Midbrain (tissue), 1 donor: ENCODE measurements at regions not wholly inside any gene's neighbourhood (a gene's known extent, or its start where the extent isn't known, plus 50 kb on each side); places are given as distances from the start of the nearest gene placed in this dataset.

Experiments used
- DNase-seq: peaks from one replicate; lab custom pipeline; 2025; lab: John Stamatoyannopoulos, UW

DNA sequence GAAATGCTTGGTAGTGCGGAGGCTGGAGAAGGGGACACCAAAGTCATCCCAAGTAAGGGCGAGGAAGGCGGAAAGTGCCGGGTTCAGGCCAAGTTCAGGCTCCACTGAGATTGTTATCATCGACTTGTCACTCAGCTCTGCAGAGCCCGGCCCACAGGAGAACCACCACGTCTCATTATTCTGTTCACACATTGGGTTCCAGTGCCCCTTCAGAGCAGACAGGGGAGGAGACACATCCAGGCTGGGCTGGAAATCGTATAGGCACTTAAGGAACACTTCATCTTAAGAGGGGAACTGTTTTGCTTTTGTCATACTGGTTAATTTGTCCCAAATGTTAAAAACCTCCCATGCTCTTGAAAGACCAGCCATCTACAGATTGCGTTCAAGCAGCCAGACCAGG, 118.3 kb upstream of the ADAMTS18 start:
- no peak for DNase-seq

GRCh38 chr16:77555126-77555525, 120.3 kb upstream of the ADAMTS18 start:
- DNase-seq, result no peak

- DNase-seq, result no peak
Observed at GRCh38 chr16:77555791-77556190, 121.0 kb upstream of the ADAMTS18 start.

DNA sequence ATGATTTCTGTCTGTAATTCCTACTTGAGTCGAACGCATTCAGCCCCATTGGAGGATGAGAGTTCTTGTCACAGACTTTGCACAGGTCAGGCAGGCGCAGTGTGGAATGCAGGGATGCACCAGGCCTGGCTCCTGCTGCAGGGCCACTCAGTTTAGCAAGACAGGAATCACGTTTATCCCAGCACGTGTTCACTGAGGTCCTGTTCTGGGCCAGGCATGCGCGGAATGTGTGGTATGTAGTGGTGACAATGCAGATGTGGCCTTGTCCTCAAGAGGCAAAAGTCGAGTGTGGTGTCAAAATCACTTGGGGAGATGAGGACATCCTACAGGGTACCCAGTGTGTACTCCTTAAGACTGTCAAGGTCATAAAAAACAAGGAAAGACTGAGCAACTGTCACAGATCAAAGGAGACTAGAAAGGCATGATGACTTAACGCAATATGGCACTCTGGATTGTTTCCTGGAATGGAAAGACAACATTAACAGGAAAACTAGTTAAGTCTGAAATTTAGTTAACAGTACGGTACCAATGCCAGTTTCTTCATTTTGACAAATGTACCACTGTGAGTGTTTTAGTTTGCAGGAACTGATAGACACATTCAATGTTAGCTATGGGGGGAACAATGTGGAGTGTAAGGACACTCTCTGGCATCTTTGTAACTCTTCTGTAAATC, 121.5 kb upstream of the ADAMTS18 start:
- no peak for DNase-seq

GRCh38 chr16:77557385-77557784, 122.6 kb upstream of the ADAMTS18 start:
- DNase-seq, result no peak

- no peak for DNase-seq
Observed at GRCh38 chr16:77558786-77559185, 124.0 kb upstream of the ADAMTS18 start.

DNA sequence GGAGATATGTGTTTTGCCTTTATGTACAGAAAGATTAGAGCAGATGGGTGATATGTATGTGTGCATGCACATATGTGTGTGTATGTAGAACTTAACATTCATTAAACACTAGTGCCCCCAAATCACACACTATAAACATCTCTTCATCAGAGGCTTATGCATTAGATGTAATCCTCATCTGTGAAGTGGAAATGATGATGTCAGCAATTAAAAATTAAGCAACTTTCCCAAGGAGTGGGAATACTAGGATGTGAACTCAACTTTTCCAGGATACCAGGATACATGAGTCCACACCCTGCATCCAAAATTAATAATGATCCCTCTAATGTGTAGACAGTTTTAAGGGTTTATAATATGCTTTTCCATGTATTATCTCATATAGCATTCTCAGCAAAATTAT, 127.7 kb upstream of the ADAMTS18 start:
- DNase-seq, result no peak

DNA sequence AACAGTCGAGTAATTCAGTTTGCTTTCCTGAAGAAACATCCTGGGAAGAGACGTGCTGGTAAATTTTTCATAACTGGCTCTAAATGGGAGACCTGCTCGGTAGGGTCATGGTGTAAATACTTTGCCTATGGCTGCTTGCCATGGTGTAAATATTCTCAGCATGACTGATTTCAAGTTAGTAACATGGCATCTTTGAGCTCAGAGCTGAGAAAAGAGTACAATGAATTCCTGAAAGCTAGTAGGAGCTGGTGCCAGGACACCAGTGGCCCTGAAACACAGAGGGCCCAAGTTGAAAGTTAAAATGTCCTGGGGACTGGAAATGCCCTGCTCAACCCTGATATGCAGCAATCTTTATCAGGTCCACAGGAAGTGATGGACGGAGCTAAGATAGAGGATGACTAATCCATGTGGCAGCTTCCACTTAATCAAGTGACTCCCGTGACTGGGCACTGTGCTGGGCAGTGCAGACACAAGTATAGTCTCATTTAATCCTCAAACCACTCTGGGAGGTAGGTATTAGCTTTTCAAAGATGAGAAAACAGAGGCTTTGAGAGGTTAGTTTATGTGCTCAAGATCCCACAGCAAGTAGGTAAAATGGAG, 130.1 kb upstream of the ADAMTS18 start:
- DNase-seq, result no peak

DNA sequence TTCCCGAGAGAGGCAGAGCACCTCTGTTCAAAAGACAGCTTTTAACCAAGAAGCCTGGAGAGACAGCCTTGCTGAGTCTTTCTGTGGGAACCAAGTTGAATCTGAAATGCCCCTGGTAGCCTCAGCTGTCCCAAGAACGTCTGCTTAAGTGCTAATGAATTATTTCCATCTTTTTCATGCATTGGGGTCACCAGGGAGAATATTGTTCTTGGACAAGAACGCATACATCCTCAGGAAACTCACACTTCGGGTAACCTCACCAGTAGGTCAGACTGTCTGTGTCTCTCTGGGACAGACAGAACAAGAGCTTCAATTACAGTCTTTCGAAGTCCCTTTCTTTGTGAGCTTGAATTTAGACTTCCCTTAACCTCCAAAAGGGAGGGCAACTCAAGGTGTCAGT, 134.6 kb upstream of the ADAMTS18 start:
- DNase-seq, result no peak

GRCh38 chr16:77570574-77570973, 135.7 kb upstream of the ADAMTS18 start:
- no peak for DNase-seq

GRCh38 chr16:77571115-77571862, 136.5 kb upstream of the ADAMTS18 start:
- no peak for DNase-seq

DNA sequence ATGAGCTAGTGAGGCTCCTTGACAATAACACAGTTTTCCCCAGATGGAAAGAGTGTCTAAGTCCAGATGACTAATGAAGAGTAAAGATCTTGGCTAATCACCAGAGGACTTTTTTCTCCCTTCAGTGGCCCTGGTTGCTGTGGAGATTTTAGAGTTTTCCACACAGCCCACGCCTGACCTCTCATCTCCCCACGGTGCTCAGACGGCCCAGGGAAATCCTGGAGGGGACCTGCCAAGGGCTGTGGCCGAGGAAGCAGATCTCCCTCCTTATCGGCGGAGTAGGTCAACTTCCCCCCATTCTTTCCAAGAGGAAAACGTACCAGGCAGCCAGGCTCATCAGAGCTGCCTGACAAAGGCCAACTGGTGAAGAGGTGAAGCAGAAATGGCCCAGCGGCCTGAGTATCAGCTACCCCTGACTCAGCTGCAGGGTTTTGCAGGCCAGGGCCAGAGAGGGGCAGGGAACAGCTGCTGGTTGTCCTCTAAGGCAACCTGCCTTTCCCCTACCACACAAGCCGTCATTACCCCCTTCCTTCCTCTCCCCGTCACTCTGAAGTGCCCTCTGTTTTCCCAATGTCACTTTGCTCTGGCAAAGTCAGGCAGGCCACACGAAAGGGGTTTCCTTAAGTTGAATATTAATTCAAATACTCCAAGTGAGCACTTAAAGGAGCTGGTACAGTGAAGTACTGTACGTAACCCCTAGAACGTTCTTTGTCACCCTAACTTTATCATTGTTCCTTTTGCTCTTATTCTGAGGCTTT, 140.2 kb upstream of the ADAMTS18 start:
- DNase-seq, result no peak

DNA sequence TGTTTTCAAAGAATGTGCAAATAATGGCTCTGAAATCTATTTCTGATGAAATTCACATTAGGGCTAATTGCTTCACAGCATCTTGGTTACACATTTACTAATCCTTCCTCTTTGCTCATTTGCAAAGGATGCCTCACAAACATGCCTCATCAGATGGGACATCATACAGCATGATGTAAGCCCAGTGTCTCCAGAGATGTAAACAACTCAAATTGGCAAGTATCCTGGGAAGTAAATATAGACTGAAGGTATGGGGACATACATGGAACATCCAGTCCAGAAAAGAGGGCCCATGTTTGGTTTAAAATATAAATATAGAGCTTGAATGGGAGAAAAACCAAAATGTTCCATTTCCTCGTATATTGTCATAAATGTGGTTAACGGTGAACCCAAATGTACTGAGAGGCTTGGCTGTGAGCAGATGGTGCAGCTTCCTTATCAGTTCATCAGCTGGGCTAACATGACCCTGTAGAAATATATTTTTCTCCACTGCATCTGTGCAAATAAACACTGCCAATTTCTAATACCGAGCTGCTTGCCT, 142.9 kb upstream of the NUDT7 start:
- DNase-seq, result no peak

DNA sequence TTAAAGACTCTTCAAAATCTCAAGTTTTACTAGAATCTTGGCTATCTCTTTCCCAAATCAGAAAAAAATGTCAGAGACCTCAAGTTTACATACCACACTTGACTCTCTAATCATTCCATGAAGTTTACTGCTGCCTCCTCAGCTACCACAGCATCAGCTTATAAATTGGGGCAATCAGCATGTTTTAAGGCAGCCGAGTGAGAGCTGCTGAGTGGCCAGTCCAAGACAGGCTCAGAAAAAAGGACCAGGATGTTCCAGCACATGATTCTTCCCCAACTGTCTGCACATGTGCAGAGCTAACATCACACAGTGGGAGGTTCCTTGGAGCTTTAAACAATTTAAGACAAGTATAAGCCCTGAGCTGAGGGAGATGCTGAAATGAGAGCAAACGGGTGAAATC, 140.6 kb upstream of the NUDT7 start:
- DNase-seq, result no peak

DNA sequence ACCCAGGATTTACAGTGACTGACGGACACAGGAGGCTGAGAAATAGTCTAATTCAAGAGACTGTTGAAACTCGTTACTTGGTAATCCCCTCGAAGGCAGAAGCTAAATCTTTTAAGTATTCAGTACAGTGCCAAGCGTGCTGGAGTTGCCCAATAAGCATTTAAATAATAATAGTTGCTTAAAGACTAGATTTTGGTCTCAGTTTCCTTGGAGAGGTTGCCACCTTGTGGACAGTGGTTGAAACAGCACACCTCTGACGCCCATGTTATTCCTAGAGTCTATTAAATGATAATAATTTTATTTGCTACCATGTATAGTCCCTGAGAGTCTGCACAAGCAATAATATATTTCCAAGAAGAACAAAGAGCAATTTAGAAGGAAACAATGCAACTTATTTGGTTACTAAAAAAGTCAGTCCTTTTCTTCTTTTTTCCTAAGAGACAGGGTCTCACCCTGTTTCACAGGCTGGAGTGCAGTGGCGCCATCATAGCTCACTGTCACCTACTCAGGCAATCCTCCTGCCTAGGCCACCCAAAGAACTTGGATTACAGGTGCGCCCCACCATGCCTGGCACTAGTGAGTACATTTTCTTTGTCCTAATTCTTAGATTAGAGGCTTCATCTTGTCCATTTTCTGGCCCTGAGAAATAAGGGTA, 138.0 kb upstream of the NUDT7 start:
- DNase-seq, result peak; percentile 67

GRCh38 chr16:77585379-77586251, 136.7 kb upstream of the NUDT7 start:
- DNase-seq, result no peak

GRCh38 chr16:77588389-77588788, 133.9 kb upstream of the NUDT7 start:
- no peak for DNase-seq

- no peak for DNase-seq
Observed at GRCh38 chr16:77589071-77589765, 133.1 kb upstream of the NUDT7 start.

- DNase-seq, result no peak
Observed at GRCh38 chr16:77590707-77591106, 131.6 kb upstream of the NUDT7 start.

DNA sequence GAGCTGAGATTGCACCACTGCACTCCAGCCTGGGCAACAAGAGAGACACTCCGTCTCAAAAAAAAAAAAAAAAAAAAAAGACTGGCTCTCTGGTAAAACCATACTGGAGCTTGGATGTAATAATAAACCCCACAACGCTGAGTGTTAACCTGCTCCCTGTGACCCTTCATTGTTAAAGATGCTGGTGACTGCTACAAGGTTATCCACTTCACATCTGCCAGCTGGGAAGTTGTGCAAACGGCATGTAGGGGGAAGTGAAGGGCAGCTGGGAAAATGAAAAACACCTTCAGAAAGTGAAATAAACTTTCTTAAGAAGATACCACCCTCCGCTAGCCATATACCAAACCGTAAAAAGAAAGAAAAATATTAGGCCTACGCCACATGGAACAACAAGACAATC, 131.0 kb upstream of the NUDT7 start:
- DNase-seq, result no peak
